Endothelial cell of umbilical vein (primary cell): ENCODE measurements at regions not wholly inside any gene's neighbourhood (a gene's known extent, or its start where the extent isn't known, plus 50 kb on each side); places are given as distances from the start of the nearest gene placed in this dataset.

ENCODE experiments used
- BruUV-seq: library from RNA; stranded (reverse); fragments of 400-500 nt; replicated peaks from 2 replicates; lab custom pipeline; 2021; lab: Mats Ljungman, UMichigan
- CTCF ChIA-PET: fragments of 300-600, 350-600 bp; sonication (Branson Sonifier 250); formaldehyde crosslinking; loops from one replicate; lab custom pipeline; 2021; ENCODE audit warnings: antibody characterized with exemption, inconsistent platforms; lab: Charles Lee
- POLR2A ChIA-PET: fragments of 300-600, 350-600 bp; sonication (Branson Sonifier 250); formaldehyde crosslinking; loops from one replicate; lab custom pipeline; 2021; ENCODE audit warnings: antibody characterized with exemption, inconsistent platforms; lab: Charles Lee
- DNase-seq: peaks from one replicate; pipeline ENCODE4 v3.0.0-alpha.2; 2011; ENCODE audit warnings: low read depth, low spot score
- FAIRE-seq: peaks from 2 replicates; lab custom pipeline; 2011; peaks lifted over from hg19 to GRCh38; lab: Jason Lieb, UNC
- H2AFZ ChIP-seq: 2 replicates; pipeline ENCODE4 v1.6.0; 2012; ENCODE audit warnings: low read depth, low read length, control low read depth, inconsistent platforms
- H3K27ac ChIP-seq: 2 replicates; pipeline ENCODE4 v1.5.1; 2011; ENCODE audit warnings: low read depth, mild to moderate bottlenecking, control low read depth, low read length, moderate library complexity; ENCODE audit not compliant: insufficient read depth
- H3K27me3 ChIP-seq, 2 experiments: 2 replicates each; pipeline versions ENCODE4 v1.6.0 to v1.6.1; 2011; ENCODE audit warnings: low read length in 2 of 2, mixed read lengths in 1 of 2; ENCODE audit not compliant: control insufficient read depth in 2 of 2, insufficient read depth in 2 of 2
- H3K36me3 ChIP-seq, 2 experiments: 2 replicates in 1 of 2; 3 replicates in 1 of 2; pipeline ENCODE4 v1.5.1; 2011; ENCODE audit warnings: low read length in 2 of 2, mild to moderate bottlenecking in 1 of 2, moderate library complexity in 1 of 2; ENCODE audit not compliant: control insufficient read depth in 2 of 2, insufficient read depth in 2 of 2; ENCODE audit errors: extremely low read depth in 1 of 2
- H3K4me1 ChIP-seq: 3 replicates; pipeline ENCODE4 v1.5.1; 2011; ENCODE audit warnings: mild to moderate bottlenecking, low read length; ENCODE audit not compliant: control insufficient read depth, insufficient read depth; ENCODE audit errors: extremely low read depth
- H3K4me2 ChIP-seq: 2 replicates; pipeline ENCODE4 v1.6.1; 2011; ENCODE audit warnings: low read length, control low read depth, mixed read lengths; ENCODE audit not compliant: insufficient read depth
- H3K4me3 ChIP-seq, 3 experiments: fragments of 200-600 bp in 1 of 3; sonication (generic), shearing (Covaris generic) in 1 of 3; replicated peaks in 1 of 3; 2 replicates each; pipeline ENCODE4 v1.5.1; 2011 to 2016; ENCODE audit warnings: control low read depth in 3 of 3, low read length in 3 of 3, mild to moderate bottlenecking in 2 of 3, inconsistent platforms in 1 of 3, low read depth in 1 of 3, moderate library complexity in 1 of 3; ENCODE audit not compliant: insufficient read depth in 1 of 3
- H3K79me2 ChIP-seq: 2 replicates; pipeline ENCODE4 v1.6.0; 2012; ENCODE audit warnings: low read length, inconsistent platforms; ENCODE audit not compliant: control insufficient read depth, insufficient read depth
- H3K9ac ChIP-seq: replicated peaks from 2 replicates; pipeline ENCODE3; 2011; ENCODE audit warnings: low read length, control low read depth; ENCODE audit not compliant: insufficient read depth; ENCODE audit errors: extremely low read depth
- H3K9me1 ChIP-seq: replicated peaks from 3 replicates; pipeline ENCODE4 v1.6.0; 2011; ENCODE audit warnings: mild to moderate bottlenecking, low read length; ENCODE audit not compliant: control insufficient read depth, insufficient read depth; ENCODE audit errors: extremely low read depth
- H3K9me3 ChIP-seq: replicated peaks from 2 replicates; pipeline ENCODE4 v1.5.1; 2012; ENCODE audit warnings: low read length, inconsistent platforms; ENCODE audit not compliant: control insufficient read depth, insufficient read depth
- H4K20me1 ChIP-seq: replicated peaks from 2 replicates; pipeline ENCODE3; 2011; ENCODE audit warnings: mild to moderate bottlenecking, low read length; ENCODE audit not compliant: control insufficient read depth, insufficient read depth; ENCODE audit errors: extremely low read depth
- CTCF ChIP-seq, 2 donors: IDR thresholded peaks; 1 replicate in 1 of 2; 2 replicates in 1 of 2; pipeline ENCODE4 v1.5.1; 2011; ENCODE audit warnings: low read length in 2 of 2, mild to moderate bottlenecking in 2 of 2, moderate library complexity in 2 of 2, control low read depth in 1 of 2, inconsistent platforms in 1 of 2, low read depth in 1 of 2; ENCODE audit not compliant: insufficient read depth in 1 of 2; ENCODE audit errors: extremely low read depth in 1 of 2
- EZH2 ChIP-seq: IDR thresholded peaks from 2 replicates; pipeline ENCODE4 v1.6.1; 2012; ENCODE audit warnings: borderline replicate concordance, low read depth, mild to moderate bottlenecking, moderate library complexity, low read length, inconsistent platforms; ENCODE audit not compliant: severe bottlenecking
- FOS ChIP-seq: IDR thresholded peaks from 2 replicates; pipeline ENCODE4 v1.6.1; 2011; ENCODE audit warnings: mild to moderate bottlenecking, low read length, moderate library complexity, borderline replicate concordance; ENCODE audit not compliant: insufficient read depth
- GATA2 ChIP-seq: IDR thresholded peaks from 2 replicates; pipeline ENCODE4 v1.7.0; 2011; ENCODE audit warnings: low read depth, mild to moderate bottlenecking, moderate library complexity, mixed read lengths, low read length; ENCODE audit not compliant: insufficient read length, insufficient read depth
- JUN ChIP-seq: IDR thresholded peaks from 2 replicates; pipeline ENCODE4 v1.6.1; 2011; ENCODE audit warnings: borderline replicate concordance, low read depth; ENCODE audit not compliant: insufficient read length, insufficient read depth
- MAX ChIP-seq: IDR thresholded peaks from 2 replicates; pipeline ENCODE4 v1.6.1; 2011; ENCODE audit not compliant: insufficient read depth, insufficient read length
- MYC ChIP-seq: IDR thresholded peaks from one replicate; pipeline ENCODE4 v1.6.1; 2011; ENCODE audit warnings: mild to moderate bottlenecking, low read depth, low read length
- POLR2A ChIP-seq: IDR thresholded peaks from 2 replicates; pipeline ENCODE4 v1.6.1; 2012; ENCODE audit warnings: low read depth, mild to moderate bottlenecking, control low read depth, low read length
- POLR2AphosphoS5 ChIP-seq: IDR thresholded peaks from 2 replicates; pipeline ENCODE4 v1.6.1; 2012; ENCODE audit warnings: low read depth, mild to moderate bottlenecking, control low read depth, low read length, moderate library complexity; ENCODE audit not compliant: insufficient read depth
- dilution Hi-C: fragments of 300-500 bp; cut with MboI; formaldehyde crosslinking; loops from one replicate; pipeline ENCODE4 v1.15.0; 2019; ENCODE audit warnings: low sequenced_read_pairs; ENCODE audit not compliant: extremely low pct_ligation_motif_present
- intact Hi-C: fragments of 100-400 bp; cut with micrococcal nuclease; formaldehyde crosslinking; loops from one replicate; pipeline ENCODE4 v1.10.0; 2022

- H4K20me1 ChIP-seq = no peaks in the 10 kb centered on the region
- H3K79me2 ChIP-seq = no peaks in the 10 kb centered on the region
- no peaks in the 10 kb centered on the region for H3K9me1 ChIP-seq
- H2AFZ ChIP-seq = no peak overlapping the region
- H3K4me1 ChIP-seq = no peaks in the 10 kb centered on the region
- no peaks in the 10 kb centered on the region for H3K27me3 ChIP-seq
- no peak overlapping the region for H3K9ac ChIP-seq
- no peak for DNase-seq
- FAIRE-seq = no peak
- no peak overlapping the region for H3K27ac ChIP-seq
- H3K4me3 ChIP-seq = no peak overlapping the region
- dilution Hi-C loops (no loop called here), intact Hi-C loops (loop anchor here (10.0 kb wide), 1 partner anchor 59 kb away; no protein-coding TSS in a partner anchor)
- H3K36me3 ChIP-seq = no peaks in the 10 kb centered on the region
- no peak overlapping the region for H3K4me2 ChIP-seq
- CTCF ChIA-PET = no interaction called here
- BruUV-seq = no TSS peak
- H3K9me3 ChIP-seq = no peaks in the 10 kb centered on the region
- no peak for TF ChIP-seq FOS
- no peak for TF ChIP-seq MYC
- TF ChIP-seq POLR2AphosphoS5 = no peak
- POLR2A ChIA-PET = no interaction called here
Measured at GRCh38 chr13:69035771-69036170, 1071.9 kb upstream of the ATXN8OS start.

- ChIA-PET POLR2A (no interaction called here), CTCF (no interaction called here)
- Histone ChIP-seq H3K27ac (no peak overlapping the region), H3K4me2 (no peak overlapping the region), H4K20me1 (no peaks in the 10 kb centered on the region), H3K9me3 (no peaks in the 10 kb centered on the region), H3K27me3 (no peaks in the 10 kb centered on the region), H2AFZ (no peak overlapping the region), H3K4me3 (no peak overlapping the region), H3K4me1 (no peaks in the 10 kb centered on the region), H3K9ac (no peak overlapping the region), H3K9me1 (no peaks in the 10 kb centered on the region), H3K79me2 (no peaks in the 10 kb centered on the region), H3K36me3 (no peaks in the 10 kb centered on the region)
- no peak for TF ChIP-seq JUN
- no peak for TF ChIP-seq EZH2
- no peak for TF ChIP-seq GATA2
- TF ChIP-seq POLR2AphosphoS5 = no peak
- no peak for TF ChIP-seq CTCF (IDR thresholded peaks at IDR 0.05; ENCODE audit: extremely low read depth in 1 of 2, insufficient read depth in 1 of 2, low read depth in 1 of 2, low read length in 2 of 2)
- TF ChIP-seq POLR2A = no peak
- TF ChIP-seq MYC = no peak
- no peak for TF ChIP-seq MAX
- TF ChIP-seq FOS = no peak
- no TSS peak for BruUV-seq
- FAIRE-seq (no peak), DNase-seq (no peak)
- dilution Hi-C loops = no loop called here
- intact Hi-C loops = no loop called here
Measured at GRCh38 chr13:69028936-69029335, 1078.7 kb upstream of the ATXN8OS start.
